ENCODE measurements at regions not wholly inside any gene's neighbourhood (a gene's known extent, or its start where the extent isn't known, plus 50 kb on each side); places are given as distances from the start of the nearest gene placed in this dataset.

DNA sequence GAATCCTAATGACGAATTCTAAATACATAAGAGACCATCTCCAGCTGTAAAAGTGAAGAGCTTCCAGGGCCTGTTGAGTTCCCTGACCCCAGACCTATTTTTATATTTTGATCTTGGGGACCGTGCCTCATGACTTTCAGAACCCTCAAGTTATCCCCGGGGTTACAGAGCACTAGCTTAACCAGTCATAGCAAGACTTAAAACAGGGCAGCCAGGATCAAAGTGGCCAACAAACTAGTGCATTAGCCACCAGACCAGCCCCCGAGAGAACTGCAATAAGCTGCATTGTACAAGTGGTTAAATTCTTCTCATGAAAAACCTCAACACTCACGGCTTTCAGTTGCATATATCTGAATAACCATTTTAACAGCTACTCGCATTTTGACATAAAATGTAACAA lies 183.0 kb downstream of the BARHL2 start:
- H3K4me1 ChIP-seq (ENCODE audit: control insufficient read depth, insufficient read depth, low read length) = peaks cover 59% of the 10 kb centered on the region
- H3K36me3 ChIP-seq (ENCODE audit: control insufficient read depth, insufficient read depth, low read length) = no peaks in the 10 kb centered on the region
- H3K27ac ChIP-seq (ENCODE audit: insufficient read depth, low read depth, low read length, poor library complexity, severe bottlenecking) = peak overlapping the region; percentile 85
- H3K4me3 ChIP-seq (ENCODE audit: insufficient read depth, low read depth, low read length) = no peak overlapping the region
- WGBS, 2 experiments = 72 to 79% methylated on average over 5 to 6 of the region's 6 CpGs
- no peaks in the 10 kb centered on the region for H3K27me3 ChIP-seq (ENCODE audit: control insufficient read depth, insufficient read depth, low read length, poor library complexity, severe bottlenecking)
- no peaks in the 10 kb centered on the region for H3K9me3 ChIP-seq (ENCODE audit: control insufficient read depth, low read length)

DNA sequence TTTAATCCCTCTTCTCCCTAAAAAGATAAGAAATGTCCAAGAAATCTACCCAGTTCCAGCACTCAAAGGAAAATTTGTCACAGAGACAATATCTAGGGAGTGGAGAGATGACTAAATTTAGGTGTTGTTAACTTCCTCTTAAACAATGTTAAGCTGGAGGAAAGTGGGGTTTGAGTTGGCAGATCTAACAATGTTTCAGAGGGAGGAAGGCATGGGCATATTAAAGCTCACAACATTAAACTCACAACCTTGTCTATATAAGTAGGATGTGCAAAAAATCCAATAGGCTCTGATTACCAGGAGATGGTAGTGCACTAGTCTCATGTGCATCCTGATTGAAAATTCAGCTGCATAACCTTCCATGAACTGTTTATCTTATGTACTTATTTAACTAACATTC lies 190.1 kb downstream of the BARHL2 start:
- H3K27ac ChIP-seq (ENCODE audit: insufficient read depth, low read depth, low read length, poor library complexity, severe bottlenecking) = no peak overlapping the region
- no peaks in the 10 kb centered on the region for H3K9me3 ChIP-seq (ENCODE audit: control insufficient read depth, low read length)
- H3K36me3 ChIP-seq (ENCODE audit: control insufficient read depth, insufficient read depth, low read length) = no peaks in the 10 kb centered on the region
- peaks cover 6% of the 10 kb centered on the region for H3K4me1 ChIP-seq (ENCODE audit: control insufficient read depth, insufficient read depth, low read length)
- no peaks in the 10 kb centered on the region for H3K27me3 ChIP-seq (ENCODE audit: control insufficient read depth, insufficient read depth, low read length, poor library complexity, severe bottlenecking)
- H3K4me3 ChIP-seq (ENCODE audit: insufficient read depth, low read depth, low read length) = no peak overlapping the region

DNA sequence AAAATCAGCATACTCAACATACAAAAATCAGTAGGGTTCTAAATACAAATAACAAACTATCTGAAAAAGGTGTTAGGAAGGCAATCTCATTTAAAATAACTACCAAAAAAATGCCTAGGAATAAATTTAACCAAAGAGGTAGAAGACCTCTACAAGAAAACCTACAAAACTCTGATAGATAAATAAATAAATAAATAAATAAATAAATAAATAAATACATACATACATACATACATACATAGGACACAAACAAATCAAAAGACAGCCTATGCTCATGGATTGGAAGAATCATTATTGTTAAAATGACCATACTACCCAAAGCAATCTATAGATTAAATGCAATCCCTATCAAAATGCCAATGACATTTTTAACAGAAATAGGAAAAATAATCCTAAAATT lies 194.7 kb downstream of the BARHL2 start:
- H3K27ac ChIP-seq (ENCODE audit: insufficient read depth, low read depth, low read length, poor library complexity, severe bottlenecking) = no peak overlapping the region
- no peaks in the 10 kb centered on the region for H3K9me3 ChIP-seq (ENCODE audit: control insufficient read depth, low read length)
- no peak overlapping the region for H3K4me3 ChIP-seq (ENCODE audit: insufficient read depth, low read depth, low read length)
- H3K4me1 ChIP-seq (ENCODE audit: control insufficient read depth, insufficient read depth, low read length) = no peaks in the 10 kb centered on the region
- H3K36me3 ChIP-seq (ENCODE audit: control insufficient read depth, insufficient read depth, low read length) = no peaks in the 10 kb centered on the region
- H3K27me3 ChIP-seq (ENCODE audit: control insufficient read depth, insufficient read depth, low read length, poor library complexity, severe bottlenecking) = no peaks in the 10 kb centered on the region

GRCh38 chr1:90513956-90514355 lies 203.1 kb downstream of the BARHL2 start:
- no peak overlapping the region for H3K27ac ChIP-seq (ENCODE audit: insufficient read depth, low read depth, low read length, poor library complexity, severe bottlenecking)
- H3K9me3 ChIP-seq (ENCODE audit: control insufficient read depth, low read length) = no peaks in the 10 kb centered on the region
- H3K36me3 ChIP-seq (ENCODE audit: control insufficient read depth, insufficient read depth, low read length) = no peaks in the 10 kb centered on the region
- H3K4me3 ChIP-seq (ENCODE audit: insufficient read depth, low read depth, low read length) = no peak overlapping the region
- H3K27me3 ChIP-seq (ENCODE audit: control insufficient read depth, insufficient read depth, low read length, poor library complexity, severe bottlenecking) = no peaks in the 10 kb centered on the region
- 93 to 98% methylated on average over 5 of the region's 5 CpGs for WGBS, 2 experiments
- H3K4me1 ChIP-seq (ENCODE audit: control insufficient read depth, insufficient read depth, low read length) = no peaks in the 10 kb centered on the region

DNA sequence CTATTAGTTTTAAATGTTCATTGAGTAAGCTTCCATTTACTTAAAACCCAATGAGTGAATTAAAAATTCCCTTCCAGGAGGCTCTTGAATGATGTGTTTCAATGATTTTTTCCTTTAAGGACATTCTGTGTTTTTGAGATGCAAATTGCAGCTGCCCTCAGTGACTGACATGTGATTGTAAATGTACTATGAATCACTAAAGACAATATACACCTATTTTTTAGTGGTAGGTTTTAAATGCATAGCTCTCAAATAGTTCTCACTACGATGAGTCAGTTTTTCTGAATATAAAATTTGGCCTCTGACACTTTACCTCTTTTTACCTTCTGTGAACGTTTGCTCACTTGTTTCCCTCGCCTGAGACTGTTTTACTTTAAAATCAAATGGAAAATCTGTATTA lies 204.7 kb downstream of the BARHL2 start:
- no peaks in the 10 kb centered on the region for H3K9me3 ChIP-seq (ENCODE audit: control insufficient read depth, low read length)
- no peaks in the 10 kb centered on the region for H3K4me1 ChIP-seq (ENCODE audit: control insufficient read depth, insufficient read depth, low read length)
- no peaks in the 10 kb centered on the region for H3K36me3 ChIP-seq (ENCODE audit: control insufficient read depth, insufficient read depth, low read length)
- no peak overlapping the region for H3K4me3 ChIP-seq (ENCODE audit: insufficient read depth, low read depth, low read length)
- H3K27ac ChIP-seq (ENCODE audit: insufficient read depth, low read depth, low read length, poor library complexity, severe bottlenecking) = no peak overlapping the region
- H3K27me3 ChIP-seq (ENCODE audit: control insufficient read depth, insufficient read depth, low read length, poor library complexity, severe bottlenecking) = no peaks in the 10 kb centered on the region
- WGBS, 2 experiments = 13 to 84% methylated on average over 2 to 3 of the region's 3 CpGs

DNA sequence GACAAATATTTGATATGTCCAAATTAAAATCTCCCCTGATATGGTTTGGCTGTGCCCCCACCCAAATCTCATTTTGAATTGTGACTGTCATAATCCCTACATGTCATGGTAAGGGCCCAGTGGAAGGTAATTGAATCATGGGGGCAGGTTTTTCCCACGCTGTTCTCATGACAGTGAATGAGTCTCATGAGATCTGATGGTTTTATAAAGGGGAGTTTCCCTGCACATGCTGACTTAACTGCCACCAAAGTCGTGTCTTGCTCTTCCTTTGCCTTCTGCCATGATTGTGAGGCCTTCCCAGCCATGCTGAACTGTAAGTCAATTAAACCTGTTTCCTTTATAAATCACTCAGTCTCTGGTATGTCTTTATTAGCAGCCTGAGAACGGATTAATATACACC lies 207.0 kb downstream of the BARHL2 start:
- H3K27me3 ChIP-seq (ENCODE audit: control insufficient read depth, insufficient read depth, low read length, poor library complexity, severe bottlenecking) = no peaks in the 10 kb centered on the region
- no peak overlapping the region for H3K27ac ChIP-seq (ENCODE audit: insufficient read depth, low read depth, low read length, poor library complexity, severe bottlenecking)
- H3K36me3 ChIP-seq (ENCODE audit: control insufficient read depth, insufficient read depth, low read length) = no peaks in the 10 kb centered on the region
- H3K4me3 ChIP-seq (ENCODE audit: insufficient read depth, low read depth, low read length) = no peak overlapping the region
- no peaks in the 10 kb centered on the region for H3K4me1 ChIP-seq (ENCODE audit: control insufficient read depth, insufficient read depth, low read length)
- H3K9me3 ChIP-seq (ENCODE audit: control insufficient read depth, low read length) = no peaks in the 10 kb centered on the region
- WGBS, 2 experiments = 77 to 80% methylated on average over 3 of the region's 3 CpGs

GRCh38 chr1:90509225-90510048 lies 207.7 kb downstream of the BARHL2 start:
- Histone ChIP-seq H3K27ac (ENCODE audit: insufficient read depth, low read depth, low read length, poor library complexity, severe bottlenecking) (no peak overlapping the region), H3K9me3 (ENCODE audit: control insufficient read depth, low read length) (no peaks in the 10 kb centered on the region), H3K36me3 (ENCODE audit: control insufficient read depth, insufficient read depth, low read length) (no peaks in the 10 kb centered on the region), H3K4me1 (ENCODE audit: control insufficient read depth, insufficient read depth, low read length) (no peaks in the 10 kb centered on the region), H3K27me3 (ENCODE audit: control insufficient read depth, insufficient read depth, low read length, poor library complexity, severe bottlenecking) (no peaks in the 10 kb centered on the region), H3K4me3 (ENCODE audit: insufficient read depth, low read depth, low read length) (no peak overlapping the region)
- WGBS, 2 experiments = 65 to 71% methylated on average over 2 of the region's 2 CpGs

GRCh38 chr1:90508376-90509167 lies 208.5 kb downstream of the BARHL2 start:
- no peaks in the 10 kb centered on the region for H3K4me1 ChIP-seq (ENCODE audit: control insufficient read depth, insufficient read depth, low read length)
- no peak overlapping the region for H3K27ac ChIP-seq (ENCODE audit: insufficient read depth, low read depth, low read length, poor library complexity, severe bottlenecking)
- H3K9me3 ChIP-seq (ENCODE audit: control insufficient read depth, low read length) = no peaks in the 10 kb centered on the region
- no peaks in the 10 kb centered on the region for H3K36me3 ChIP-seq (ENCODE audit: control insufficient read depth, insufficient read depth, low read length)
- 93 to 99% methylated on average over 2 of the region's 2 CpGs for WGBS, 2 experiments
- no peaks in the 10 kb centered on the region for H3K27me3 ChIP-seq (ENCODE audit: control insufficient read depth, insufficient read depth, low read length, poor library complexity, severe bottlenecking)
- H3K4me3 ChIP-seq (ENCODE audit: insufficient read depth, low read depth, low read length) = no peak overlapping the region

DNA sequence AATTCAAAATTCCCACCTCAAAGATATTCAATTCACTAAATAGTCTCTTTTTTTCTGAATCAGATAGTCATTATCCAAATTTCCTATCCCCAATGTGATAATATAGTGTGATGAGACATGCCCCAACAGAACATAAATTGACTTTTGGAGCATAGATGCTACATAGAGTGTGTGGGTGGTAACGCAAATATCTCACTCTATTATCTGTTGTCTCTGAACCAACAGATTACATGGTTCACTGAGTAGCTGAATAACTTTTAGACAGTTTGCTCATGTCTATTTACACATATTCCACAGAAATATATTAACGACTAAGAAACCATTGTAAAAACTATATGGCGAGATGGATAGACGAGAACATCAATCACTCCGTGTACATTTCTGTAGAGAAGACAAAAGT lies 209.9 kb downstream of the BARHL2 start:
- Histone ChIP-seq H3K27me3 (ENCODE audit: control insufficient read depth, insufficient read depth, low read length, poor library complexity, severe bottlenecking) (no peaks in the 10 kb centered on the region), H3K4me3 (ENCODE audit: insufficient read depth, low read depth, low read length) (no peak overlapping the region), H3K4me1 (ENCODE audit: control insufficient read depth, insufficient read depth, low read length) (peaks cover 2% of the 10 kb centered on the region), H3K36me3 (ENCODE audit: control insufficient read depth, insufficient read depth, low read length) (no peaks in the 10 kb centered on the region), H3K9me3 (ENCODE audit: control insufficient read depth, low read length) (no peaks in the 10 kb centered on the region), H3K27ac (ENCODE audit: insufficient read depth, low read depth, low read length, poor library complexity, severe bottlenecking) (no peak overlapping the region)
- WGBS, 2 experiments = 93 to 96% methylated on average over 5 of the region's 5 CpGs

GRCh38 chr1:90505806-90506205 lies 211.3 kb downstream of the BARHL2 start:
- Histone ChIP-seq H3K36me3 (ENCODE audit: control insufficient read depth, insufficient read depth, low read length) (no peaks in the 10 kb centered on the region), H3K27me3 (ENCODE audit: control insufficient read depth, insufficient read depth, low read length, poor library complexity, severe bottlenecking) (no peaks in the 10 kb centered on the region), H3K4me1 (ENCODE audit: control insufficient read depth, insufficient read depth, low read length) (peaks cover 16% of the 10 kb centered on the region), H3K4me3 (ENCODE audit: insufficient read depth, low read depth, low read length) (no peak overlapping the region), H3K27ac (ENCODE audit: insufficient read depth, low read depth, low read length, poor library complexity, severe bottlenecking) (no peak overlapping the region), H3K9me3 (ENCODE audit: control insufficient read depth, low read length) (no peaks in the 10 kb centered on the region)
- 92 to 94% methylated on average over 2 of the region's 2 CpGs for WGBS, 2 experiments
